ENCODE measurements at regions not wholly inside any gene's neighbourhood (a gene's known extent, or its start where the extent isn't known, plus 50 kb on each side); places are given as distances from the start of the nearest gene placed in this dataset.

GRCh38 chr13:108525827-108526226 is 103.6 kb upstream of the MYO16 start:
- Histone ChIP-seq H3K27me3 (ENCODE audit: control insufficient read depth in 2 of 2, insufficient read depth in 2 of 2, low read length in 2 of 2) (no peaks in the 10 kb centered on the region), H3K4me2 (ENCODE audit: insufficient read depth, low read length) (no peak overlapping the region), H2AFZ (ENCODE audit: low read depth, low read length) (no peak overlapping the region), H3K9me3 (replicated peaks; ENCODE audit: control insufficient read depth, insufficient read depth, low read length) (no peaks in the 10 kb centered on the region), H3K27ac (ENCODE audit: insufficient read depth, low read depth, low read length) (no peak overlapping the region), H3K9ac (replicated peaks; ENCODE audit: extremely low read depth, insufficient read depth, low read length) (no peak overlapping the region), H4K20me1 (replicated peaks; ENCODE audit: control insufficient read depth, extremely low read depth, insufficient read depth, low read length) (no peaks in the 10 kb centered on the region), H3K4me1 (ENCODE audit: control insufficient read depth, extremely low read depth, insufficient read depth, low read length) (no peaks in the 10 kb centered on the region), H3K4me3 (replicated peaks in 1 of 3; ENCODE audit: insufficient read depth in 1 of 3, low read depth in 1 of 3, low read length in 3 of 3) (no peak overlapping the region), H3K36me3 (ENCODE audit: control insufficient read depth in 2 of 2, extremely low read depth in 1 of 2, insufficient read depth in 2 of 2, low read length in 2 of 2) (no peaks in the 10 kb centered on the region), H3K9me1 (replicated peaks; ENCODE audit: control insufficient read depth, extremely low read depth, insufficient read depth, low read length) (no peaks in the 10 kb centered on the region), H3K79me2 (ENCODE audit: control insufficient read depth, insufficient read depth, low read length) (no peaks in the 10 kb centered on the region)
- BruUV-seq (replicated peaks), result no TSS peak
- ChIA-PET POLR2A (no interaction called here), CTCF (no interaction called here)
- intact Hi-C loops (cut with micrococcal nuclease), result no loop called here
- no peak for FAIRE-seq
- no peak for TF ChIP-seq POLR2A (IDR thresholded peaks at IDR 0.05; ENCODE audit: low read depth, low read length)
- TF ChIP-seq EZH2 (IDR thresholded peaks at IDR 0.05; ENCODE audit: borderline replicate concordance, low read depth, low read length, severe bottlenecking), result no peak
- TF ChIP-seq GATA2 (IDR thresholded peaks at IDR 0.05; ENCODE audit: insufficient read depth, insufficient read length, low read depth, low read length), result no peak
- no peak for TF ChIP-seq MAX (IDR thresholded peaks at IDR 0.05; ENCODE audit: insufficient read depth, insufficient read length)
- TF ChIP-seq POLR2AphosphoS5 (IDR thresholded peaks at IDR 0.05; ENCODE audit: insufficient read depth, low read depth, low read length), result no peak
- no peak for TF ChIP-seq FOS (IDR thresholded peaks at IDR 0.05; ENCODE audit: borderline replicate concordance, insufficient read depth, low read length)
- TF ChIP-seq, protein P1, sequence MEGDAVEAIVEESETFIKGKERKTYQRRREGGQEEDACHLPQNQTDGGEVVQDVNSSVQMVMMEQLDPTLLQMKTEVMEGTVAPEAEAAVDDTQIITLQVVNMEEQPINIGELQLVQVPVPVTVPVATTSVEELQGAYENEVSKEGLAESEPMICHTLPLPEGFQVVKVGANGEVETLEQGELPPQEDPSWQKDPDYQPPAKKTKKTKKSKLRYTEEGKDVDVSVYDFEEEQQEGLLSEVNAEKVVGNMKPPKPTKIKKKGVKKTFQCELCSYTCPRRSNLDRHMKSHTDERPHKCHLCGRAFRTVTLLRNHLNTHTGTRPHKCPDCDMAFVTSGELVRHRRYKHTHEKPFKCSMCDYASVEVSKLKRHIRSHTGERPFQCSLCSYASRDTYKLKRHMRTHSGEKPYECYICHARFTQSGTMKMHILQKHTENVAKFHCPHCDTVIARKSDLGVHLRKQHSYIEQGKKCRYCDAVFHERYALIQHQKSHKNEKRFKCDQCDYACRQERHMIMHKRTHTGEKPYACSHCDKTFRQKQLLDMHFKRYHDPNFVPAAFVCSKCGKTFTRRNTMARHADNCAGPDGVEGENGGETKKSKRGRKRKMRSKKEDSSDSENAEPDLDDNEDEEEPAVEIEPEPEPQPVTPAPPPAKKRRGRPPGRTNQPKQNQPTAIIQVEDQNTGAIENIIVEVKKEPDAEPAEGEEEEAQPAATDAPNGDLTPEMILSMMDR (IDR thresholded peaks at IDR 0.05; ENCODE audit: extremely low read depth in 1 of 2, insufficient read depth in 1 of 2, low read depth in 1 of 2, low read length in 2 of 2), result no peak
- no peak for TF ChIP-seq JUN (IDR thresholded peaks at IDR 0.05; ENCODE audit: borderline replicate concordance, insufficient read depth, insufficient read length, low read depth)
- no peak for TF ChIP-seq MYC (IDR thresholded peaks at IDR 0.05; ENCODE audit: low read depth, low read length)
- DNase-seq (ENCODE audit: low read depth, low spot score), result no peak
- dilution Hi-C loops (cut with MboI; ENCODE audit: extremely low pct_ligation_motif_present, low sequenced_read_pairs), result no loop called here
